GM12875 (cell line): ENCODE measurements at regions not wholly inside any gene's neighbourhood (a gene's known extent, or its start where the extent isn't known, plus 50 kb on each side); places are given as distances from the start of the nearest gene placed in this dataset.

Experiments
- H3K4me3 ChIP-seq: one replicate; pipeline ENCODE4 v1.5.1; 2011; ENCODE audit warnings: low read depth, low read length, control low read depth
- CTCF ChIP-seq: IDR thresholded peaks from 2 replicates; pipeline ENCODE4 v1.5.1; 2011; ENCODE audit warnings: low read depth, mild to moderate bottlenecking, control low read depth, inconsistent platforms, low read length, moderate library complexity, borderline replicate concordance; ENCODE audit not compliant: insufficient read depth

- no peak for TF ChIP-seq CTCF
- no peak overlapping the region for H3K4me3 ChIP-seq
Observed at GRCh38 chr11:37484298-37484697, 886.3 kb upstream of the RAG2 start.

- H3K4me3 ChIP-seq = no peak overlapping the region
- no peak for TF ChIP-seq CTCF
Observed at GRCh38 chr11:37483761-37484160, 885.7 kb upstream of the RAG2 start.

GRCh38 chr11:37474889-37475288, 876.9 kb upstream of the RAG2 start:
- no peak overlapping the region for H3K4me3 ChIP-seq
- TF ChIP-seq CTCF = no peak

- no peak for TF ChIP-seq CTCF
Observed at GRCh38 chr11:37468344-37468743, 870.3 kb upstream of the RAG2 start.

GRCh38 chr11:37465221-37465620, 867.2 kb upstream of the RAG2 start:
- no peak for TF ChIP-seq CTCF
- no peak overlapping the region for H3K4me3 ChIP-seq

More at GRCh38 chr11:37468344-37468743, 870.3 kb upstream of the RAG2 start:
- H3K4me3 ChIP-seq = no peak overlapping the region

GRCh38 chr11:37459456-37459855, 861.4 kb upstream of the RAG2 start:
- no peak overlapping the region for H3K4me3 ChIP-seq
- TF ChIP-seq CTCF = no peak

- no peak overlapping the region for H3K4me3 ChIP-seq
- TF ChIP-seq CTCF = no peak
Observed at GRCh38 chr11:37456746-37457145, 858.7 kb upstream of the RAG2 start.
